Activated CD4-positive, alpha-beta T cell treated with anti-CD3 and anti-CD28 coated beads, Interleukin-2, amount 10 ng/mL, durations not matched to agents 24 days and 14 days (primary cell): ENCODE measurements at regions not wholly inside any gene's neighbourhood (a gene's known extent, or its start where the extent isn't known, plus 50 kb on each side); places are given as distances from the start of the nearest gene placed in this dataset.

ENCODE experiments used
- DNase-seq: peaks from one replicate; pipeline ENCODE4 v3.0.0; 2022
- H3K27ac Mint-ChIP-seq: one replicate; pipeline ENCODE4 v1.8.0; 2022; ENCODE audit warnings: mild to moderate bottlenecking, mixed read lengths
- H3K27me3 Mint-ChIP-seq: one replicate; pipeline ENCODE4 v1.8.0; 2022; ENCODE audit warnings: mixed read lengths
- H3K36me3 Mint-ChIP-seq: one replicate; pipeline ENCODE4 v1.8.0; 2022; ENCODE audit warnings: low read depth, mild to moderate bottlenecking, mixed read lengths
- H3K4me1 Mint-ChIP-seq: one replicate; pipeline ENCODE4 v1.8.0; 2021; ENCODE audit warnings: mixed read lengths
- H3K4me3 Mint-ChIP-seq: one replicate; pipeline ENCODE4 v1.8.0; 2022; ENCODE audit warnings: mild to moderate bottlenecking, moderate library complexity, mixed read lengths
- H3K9me3 Mint-ChIP-seq: one replicate; pipeline ENCODE4 v1.8.0; 2021; ENCODE audit warnings: mixed read lengths
- intact Hi-C: fragments of 100-400 bp; cut with micrococcal nuclease; formaldehyde crosslinking; loops from one replicate; pipeline ENCODE4 v1.15.1; 2023

GRCh38 chr6:147768969-147769368 lies 260.5 kb downstream of the SAMD5 start:
- no peak for DNase-seq
- no peaks in the 10 kb centered on the region for H3K4me1 Mint-ChIP-seq
- no peaks in the 10 kb centered on the region for H3K36me3 Mint-ChIP-seq
- no peaks in the 10 kb centered on the region for H3K9me3 Mint-ChIP-seq
- no peaks in the 10 kb centered on the region for H3K27me3 Mint-ChIP-seq
- intact Hi-C loops = no loop called here
- no peak overlapping the region for H3K4me3 Mint-ChIP-seq
- no peak overlapping the region for H3K27ac Mint-ChIP-seq

GRCh38 chr6:147769496-147770087 lies 261.1 kb downstream of the SAMD5 start:
- Mint-ChIP-seq H3K4me1 (no peaks in the 10 kb centered on the region), H3K4me3 (no peak overlapping the region)

GRCh38 chr6:147770221-147770620 lies 261.7 kb downstream of the SAMD5 start:
- H3K9me3 Mint-ChIP-seq = no peaks in the 10 kb centered on the region
- no peaks in the 10 kb centered on the region for H3K36me3 Mint-ChIP-seq
- H3K27me3 Mint-ChIP-seq = no peaks in the 10 kb centered on the region
- DNase-seq = no peak
- intact Hi-C loops = no loop called here
- H3K4me1 Mint-ChIP-seq = no peaks in the 10 kb centered on the region
- H3K27ac Mint-ChIP-seq = no peak overlapping the region
- no peak overlapping the region for H3K4me3 Mint-ChIP-seq

More at GRCh38 chr6:147769496-147770087, 261.1 kb downstream of the SAMD5 start:
- intact Hi-C loops = no loop called here
- Mint-ChIP-seq H3K9me3 (no peaks in the 10 kb centered on the region), H3K27me3 (no peaks in the 10 kb centered on the region), H3K27ac (no peak overlapping the region), H3K36me3 (no peaks in the 10 kb centered on the region)
- DNase-seq = no peak

GRCh38 chr6:147772724-147773123 lies 264.2 kb downstream of the SAMD5 start:
- H3K9me3 Mint-ChIP-seq = no peaks in the 10 kb centered on the region
- H3K27me3 Mint-ChIP-seq = no peaks in the 10 kb centered on the region
- no peaks in the 10 kb centered on the region for H3K4me1 Mint-ChIP-seq
- intact Hi-C loops = no loop called here
- no peak overlapping the region for H3K27ac Mint-ChIP-seq
- H3K4me3 Mint-ChIP-seq = no peak overlapping the region
- H3K36me3 Mint-ChIP-seq = no peaks in the 10 kb centered on the region
- DNase-seq = no peak

- intact Hi-C loops = no loop called here
- H3K27me3 Mint-ChIP-seq = no peaks in the 10 kb centered on the region
- H3K4me3 Mint-ChIP-seq = no peak overlapping the region
- H3K27ac Mint-ChIP-seq = no peak overlapping the region
- H3K9me3 Mint-ChIP-seq = no peaks in the 10 kb centered on the region
- DNase-seq = no peak
- no peaks in the 10 kb centered on the region for H3K4me1 Mint-ChIP-seq
- H3K36me3 Mint-ChIP-seq = no peaks in the 10 kb centered on the region
These were observed 266.4 kb downstream of the SAMD5 start for GRCh38 chr6:147774856-147775255.

GRCh38 chr6:147776631-147777213 lies 268.2 kb downstream of the SAMD5 start:
- Mint-ChIP-seq H3K4me3 (no peak overlapping the region), H3K27ac (no peak overlapping the region), H3K27me3 (no peaks in the 10 kb centered on the region), H3K36me3 (no peaks in the 10 kb centered on the region), H3K9me3 (no peaks in the 10 kb centered on the region), H3K4me1 (no peaks in the 10 kb centered on the region)
- intact Hi-C loops = no loop called here
- no peak for DNase-seq

GRCh38 chr6:147779624-147780023 lies 271.1 kb downstream of the SAMD5 start:
- Mint-ChIP-seq H3K27me3 (no peaks in the 10 kb centered on the region), H3K9me3 (no peaks in the 10 kb centered on the region), H3K4me3 (no peak overlapping the region), H3K4me1 (no peaks in the 10 kb centered on the region), H3K36me3 (no peaks in the 10 kb centered on the region), H3K27ac (no peak overlapping the region)
- no peak for DNase-seq
- intact Hi-C loops = no loop called here

GRCh38 chr6:147782302-147782701 lies 273.8 kb downstream of the SAMD5 start:
- H3K27ac Mint-ChIP-seq = no peak overlapping the region
- H3K4me1 Mint-ChIP-seq = no peaks in the 10 kb centered on the region
- no peaks in the 10 kb centered on the region for H3K36me3 Mint-ChIP-seq
- intact Hi-C loops = no loop called here
- H3K27me3 Mint-ChIP-seq = no peaks in the 10 kb centered on the region
- H3K4me3 Mint-ChIP-seq = no peak overlapping the region
- DNase-seq = no peak
- H3K9me3 Mint-ChIP-seq = no peaks in the 10 kb centered on the region

- Mint-ChIP-seq H3K9me3 (no peaks in the 10 kb centered on the region), H3K36me3 (no peaks in the 10 kb centered on the region), H3K27ac (no peak overlapping the region), H3K27me3 (no peaks in the 10 kb centered on the region), H3K4me1 (no peaks in the 10 kb centered on the region), H3K4me3 (no peak overlapping the region)
- no peak for DNase-seq
- intact Hi-C loops = no loop called here
These were observed 275.9 kb downstream of the SAMD5 start for GRCh38 chr6:147784371-147784770.

- Mint-ChIP-seq H3K27ac (no peak overlapping the region), H3K9me3 (no peaks in the 10 kb centered on the region), H3K36me3 (no peaks in the 10 kb centered on the region), H3K4me3 (no peak overlapping the region), H3K4me1 (no peaks in the 10 kb centered on the region), H3K27me3 (no peaks in the 10 kb centered on the region)
- intact Hi-C loops = no loop called here
- DNase-seq = no peak
These were observed 278.9 kb downstream of the SAMD5 start for GRCh38 chr6:147787417-147787816.

GRCh38 chr6:147789430-147789947 lies 281.0 kb downstream of the SAMD5 start:
- Mint-ChIP-seq H3K36me3 (no peaks in the 10 kb centered on the region), H3K27ac (no peak overlapping the region), H3K4me1 (no peaks in the 10 kb centered on the region), H3K27me3 (no peaks in the 10 kb centered on the region), H3K9me3 (no peaks in the 10 kb centered on the region), H3K4me3 (no peak overlapping the region)
- intact Hi-C loops = no loop called here
- DNase-seq = no peak

GRCh38 chr6:147793871-147794643 lies 285.6 kb downstream of the SAMD5 start:
- no peaks in the 10 kb centered on the region for H3K9me3 Mint-ChIP-seq

GRCh38 chr6:147802459-147802858 lies 294.0 kb downstream of the SAMD5 start:
- Mint-ChIP-seq H3K4me1 (no peaks in the 10 kb centered on the region), H3K27ac (no peak overlapping the region), H3K4me3 (no peak overlapping the region), H3K9me3 (peaks cover 3% of the 10 kb centered on the region), H3K36me3 (no peaks in the 10 kb centered on the region), H3K27me3 (no peaks in the 10 kb centered on the region)
- DNase-seq = no peak
- intact Hi-C loops = no loop called here

More at GRCh38 chr6:147793871-147794643, 285.6 kb downstream of the SAMD5 start:
- H3K36me3 Mint-ChIP-seq = no peaks in the 10 kb centered on the region
- no peaks in the 10 kb centered on the region for H3K27me3 Mint-ChIP-seq
- H3K27ac Mint-ChIP-seq = no peak overlapping the region
- H3K4me3 Mint-ChIP-seq = no peak overlapping the region
- DNase-seq = no peak
- intact Hi-C loops = no loop called here
- no peaks in the 10 kb centered on the region for H3K4me1 Mint-ChIP-seq

GRCh38 chr6:147805155-147805554 lies 296.7 kb downstream of the SAMD5 start:
- no peaks in the 10 kb centered on the region for H3K4me1 Mint-ChIP-seq
- no peaks in the 10 kb centered on the region for H3K27me3 Mint-ChIP-seq
- no peak overlapping the region for H3K4me3 Mint-ChIP-seq
- DNase-seq = no peak
- H3K9me3 Mint-ChIP-seq = peaks cover 3% of the 10 kb centered on the region
- intact Hi-C loops = no loop called here
- H3K27ac Mint-ChIP-seq = no peak overlapping the region
- no peaks in the 10 kb centered on the region for H3K36me3 Mint-ChIP-seq
